ENCODE measurements at regions not wholly inside any gene's neighbourhood (a gene's known extent, or its start where the extent isn't known, plus 50 kb on each side); places are given as distances from the start of the nearest gene placed in this dataset.

DNA sequence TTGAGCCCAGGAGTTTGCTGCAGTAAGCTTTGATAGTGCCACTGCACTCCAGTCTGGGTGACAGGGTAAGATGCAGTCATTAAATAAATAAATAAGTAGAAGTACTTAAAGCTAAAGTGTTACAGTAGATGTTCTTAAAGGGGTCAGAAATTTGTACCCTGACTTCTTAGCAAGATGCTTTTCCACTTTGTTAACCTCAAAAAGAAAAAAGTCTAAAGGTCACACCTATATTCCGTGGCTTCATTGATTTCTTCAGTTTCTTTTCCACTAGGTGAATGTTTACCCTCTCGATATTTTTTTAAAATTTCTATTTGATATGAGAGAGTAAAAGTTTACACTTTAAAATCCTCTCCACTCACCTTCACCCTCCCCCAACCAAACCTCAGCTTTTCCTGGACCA lies 64.3 kb upstream of the PLEKHA5 start:
- no peak for DNase-seq

DNA sequence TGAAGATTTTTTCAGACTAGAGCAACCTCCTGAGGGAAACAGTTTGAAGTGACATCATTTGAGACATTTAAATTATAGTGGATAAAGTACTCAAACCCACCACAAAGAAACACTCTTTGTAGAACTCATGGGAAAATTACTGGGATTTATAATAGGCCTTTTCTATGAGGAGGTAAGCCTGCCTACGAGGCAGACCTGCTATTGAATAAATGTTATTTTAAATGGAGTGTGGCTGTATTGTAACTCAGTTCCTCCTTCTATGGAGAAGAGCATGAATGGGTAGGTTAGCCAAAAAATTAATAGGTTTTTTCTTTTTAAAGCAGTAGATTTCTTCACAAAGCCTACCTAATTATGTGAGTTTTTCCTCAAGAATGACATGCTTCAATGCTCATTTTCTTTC lies 63.7 kb upstream of the PLEKHA5 start:
- no peak for DNase-seq

DNA sequence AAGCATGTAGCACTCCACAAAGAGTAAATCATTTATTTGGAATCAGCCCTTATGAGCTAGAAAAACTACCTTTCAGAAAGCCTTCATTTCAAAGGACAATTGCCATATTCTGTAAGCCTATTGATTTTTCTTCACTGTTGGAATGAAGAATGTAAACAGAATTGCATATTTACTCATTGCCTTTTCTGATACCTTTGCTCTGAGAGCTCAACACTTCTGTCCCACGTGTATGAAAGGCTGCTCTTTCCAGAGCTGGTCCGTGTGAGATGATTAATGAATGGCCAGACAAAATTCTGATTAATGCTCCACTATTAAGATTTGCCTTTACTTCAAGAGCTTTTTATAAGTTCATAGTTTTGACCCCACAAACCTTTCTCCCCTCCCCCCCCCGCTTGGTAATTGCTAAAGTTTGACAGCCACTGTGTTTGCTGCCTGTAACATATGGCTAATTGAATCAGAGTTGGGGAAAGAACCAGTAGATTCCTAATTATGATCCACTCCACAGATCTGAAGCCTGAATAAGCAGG lies 63.0 kb upstream of the PLEKHA5 start:
- DNase-seq = no peak

DNA sequence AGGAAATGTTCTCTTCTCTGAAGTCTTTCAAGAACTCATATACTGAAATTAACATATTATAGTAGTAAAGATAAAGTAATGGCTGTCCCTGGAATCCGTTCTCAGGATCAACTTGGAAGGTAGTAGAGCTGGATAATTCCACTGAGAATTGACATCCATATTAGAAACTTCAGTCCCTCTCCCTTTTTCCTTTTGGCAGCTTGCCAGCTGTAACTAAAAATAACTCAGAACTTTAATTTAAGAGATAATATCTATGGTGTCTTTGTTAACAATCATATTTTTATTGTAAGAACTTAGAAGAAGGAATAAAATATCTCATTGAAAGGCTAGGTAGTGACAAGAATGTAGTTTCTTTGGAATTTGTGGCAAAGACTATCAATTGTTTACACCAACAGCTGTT lies 61.4 kb upstream of the PLEKHA5 start:
- no peak for DNase-seq

DNA sequence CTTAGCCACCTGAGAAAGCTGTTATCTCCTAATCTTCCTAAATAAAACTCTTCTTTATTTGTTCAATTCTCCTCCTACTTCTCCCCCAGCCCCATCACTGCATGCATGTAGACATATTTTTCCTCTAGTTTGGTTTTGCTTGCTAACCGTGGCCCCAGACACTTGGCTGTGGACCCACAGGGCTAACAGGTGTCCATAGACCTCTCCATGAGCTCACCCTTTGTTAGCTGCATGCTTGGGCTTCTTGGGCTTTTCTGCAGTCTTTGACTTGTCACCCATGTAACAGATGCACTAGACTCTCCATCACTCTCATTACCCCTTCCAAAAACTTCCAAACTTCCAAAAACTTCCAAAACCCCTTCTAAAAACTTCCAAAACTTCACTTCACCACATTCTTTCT lies 59.2 kb upstream of the PLEKHA5 start:
- no peak for DNase-seq

DNA sequence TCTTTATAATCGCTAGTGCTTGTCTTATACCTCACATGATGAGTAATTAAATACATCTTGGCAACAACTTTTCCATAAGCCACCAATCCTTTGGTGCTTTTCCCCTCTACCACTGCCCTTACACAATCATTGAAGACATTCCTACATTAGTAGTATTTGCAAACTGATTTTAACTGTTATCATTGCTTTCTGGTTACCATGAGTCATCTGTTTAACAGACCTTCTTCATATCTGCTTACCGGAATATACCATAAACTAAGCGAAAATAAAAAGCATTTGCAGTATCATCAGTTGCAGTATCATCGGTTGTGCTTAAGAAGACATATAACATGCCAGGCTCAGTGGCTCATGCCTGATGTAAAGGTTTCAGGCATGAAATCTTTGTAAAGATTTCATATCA lies 54.8 kb upstream of the PLEKHA5 start:
- no peak for DNase-seq

DNA sequence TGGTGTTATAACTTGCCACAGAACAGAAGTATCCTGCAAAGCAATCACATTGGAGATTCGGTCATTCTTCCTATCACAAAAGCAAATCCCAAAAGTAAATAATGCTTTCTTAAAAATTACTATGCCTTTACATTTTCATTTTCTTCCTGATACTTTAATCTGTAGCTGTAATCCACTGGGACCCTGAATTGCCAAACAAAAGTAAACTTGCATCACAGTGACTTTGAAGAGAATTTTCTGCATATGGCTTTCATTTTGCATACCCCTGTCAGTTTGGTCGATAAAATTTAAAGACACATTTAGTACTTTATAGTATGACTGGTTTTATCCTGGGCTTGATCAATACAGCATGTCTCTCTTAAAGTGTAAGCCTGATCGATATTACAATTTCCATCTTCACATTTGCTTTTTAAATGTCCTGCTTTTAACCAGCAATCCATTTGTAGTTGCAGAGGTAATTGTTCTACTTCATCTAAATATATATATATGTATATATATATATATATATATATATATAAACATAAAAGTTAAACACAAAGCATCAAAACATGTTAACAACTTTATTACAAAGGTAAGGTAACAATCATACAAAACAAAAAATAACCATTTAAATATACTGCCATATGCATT lies 53.7 kb upstream of the PLEKHA5 start:
- no peak for DNase-seq

Measured in NCI-H1930 (cell line).